Inflammatory macrophage (primary cell): ENCODE measurements at regions not wholly inside any gene's neighbourhood (a gene's known extent, or its start where the extent isn't known, plus 50 kb on each side); places are given as distances from the start of the nearest gene placed in this dataset.
"Not testable (repeated sequence)": the region's sequence is repeated elsewhere in the genome, so short reads cannot be mapped to it uniquely, and the experiment has no call there.

Source experiments
- DNase-seq, 2 donors: peaks; one replicate each; pipeline ENCODE4 v3.0.0-alpha.2; 2020 to 2022

DNA sequence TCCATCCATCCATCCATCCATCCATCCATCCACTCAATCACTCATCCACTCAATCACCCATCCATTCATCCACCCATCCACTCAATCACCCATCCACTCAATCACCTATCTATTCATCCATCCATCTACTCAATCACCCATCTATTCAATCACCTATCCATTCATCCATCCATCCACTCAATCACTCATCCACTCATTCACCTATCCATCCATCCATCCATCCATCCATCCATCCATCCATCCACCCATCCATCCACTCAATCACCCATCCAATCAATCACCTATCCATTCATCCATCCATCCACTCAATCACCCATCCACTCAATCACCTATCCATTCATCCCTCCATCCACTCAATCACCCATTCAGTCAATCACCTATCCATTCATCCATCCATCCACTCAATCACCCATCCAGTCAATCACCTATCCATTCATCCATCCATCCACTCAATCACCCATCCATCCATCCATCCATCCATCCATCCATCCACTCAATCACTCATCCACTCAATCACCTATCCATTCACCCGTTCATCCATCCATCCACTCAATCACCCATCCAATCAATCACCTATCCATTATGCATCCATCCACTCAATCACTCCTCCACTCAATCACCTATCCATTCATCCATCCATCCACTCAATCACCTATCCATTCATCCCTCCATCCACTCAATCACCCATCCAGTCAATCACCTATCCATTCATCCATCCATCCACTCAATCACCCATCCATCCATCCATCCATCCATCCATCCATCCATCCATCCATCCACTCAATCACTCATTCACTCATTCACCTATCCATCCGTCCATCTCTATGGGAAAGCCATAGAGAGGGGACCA is 114.7 kb upstream of the ZBTB40 start:
- DNase-seq: not testable (repeated sequence)

GRCh38 chr1:22338071-22338765 is 113.4 kb upstream of the ZBTB40 start:
- DNase-seq: no peak

DNA sequence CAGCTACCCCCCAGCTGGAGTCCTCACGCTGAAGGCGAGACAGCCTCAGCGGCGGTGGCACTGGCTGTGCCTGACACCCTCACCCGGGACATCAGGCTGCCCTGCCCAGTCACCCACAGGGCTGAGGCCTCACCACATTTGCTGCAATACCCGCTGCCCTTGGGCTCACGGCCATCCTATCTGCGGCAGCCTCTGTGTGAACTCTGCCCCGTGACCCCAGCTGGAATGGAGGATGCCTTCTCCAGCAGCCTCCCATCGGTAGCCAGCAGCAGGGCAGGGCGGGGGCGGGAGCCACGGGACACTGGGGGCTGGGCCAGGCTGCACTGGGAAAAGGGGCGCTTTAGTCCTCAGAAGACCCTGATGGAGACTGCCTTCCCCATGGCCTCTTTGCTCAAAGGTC is 112.4 kb upstream of the ZBTB40 start:
- no peak for DNase-seq

DNA sequence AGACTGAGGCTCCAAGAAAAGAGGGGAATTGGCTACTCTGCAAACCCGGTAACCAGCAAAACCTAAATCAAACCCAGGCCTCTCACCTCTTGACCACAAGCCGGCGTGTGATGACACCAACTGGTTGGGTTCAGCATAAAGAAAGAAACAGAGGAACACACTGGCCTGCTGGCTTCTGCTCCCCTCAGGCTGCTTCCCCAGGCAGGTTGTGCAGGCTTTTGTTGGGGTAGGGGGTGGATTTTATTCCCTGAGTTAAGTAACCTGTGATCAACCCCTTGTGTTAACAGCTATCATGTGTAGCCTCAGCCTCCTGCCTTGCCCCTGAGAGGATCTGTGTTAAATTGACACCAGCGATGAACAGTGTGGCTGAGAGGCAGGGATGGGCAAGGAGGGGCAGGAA is 111.6 kb upstream of the ZBTB40 start:
- no peak for DNase-seq

DNA sequence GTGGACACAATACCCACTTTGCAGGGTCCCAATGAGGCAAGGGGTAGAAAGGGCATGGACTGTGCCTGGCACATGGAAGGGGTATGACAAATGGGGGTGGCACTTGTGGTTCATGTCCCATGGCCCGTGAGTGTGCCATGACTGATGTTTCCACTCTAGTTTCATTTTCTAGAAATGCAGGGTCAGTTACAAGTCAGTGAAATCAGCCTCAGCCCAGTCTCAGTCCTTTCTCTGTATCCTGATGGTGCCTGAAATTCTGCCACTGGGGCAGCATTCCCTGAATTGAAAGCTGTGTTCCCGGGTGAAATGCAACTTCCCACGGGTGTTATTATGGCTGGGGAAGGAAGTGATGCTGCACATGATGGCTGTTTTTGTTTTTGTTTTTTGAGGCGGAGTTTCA is 110.8 kb upstream of the ZBTB40 start:
- no peak for DNase-seq

GRCh38 chr1:22341791-22342605 is 109.7 kb upstream of the ZBTB40 start:
- DNase-seq: no peak

DNA sequence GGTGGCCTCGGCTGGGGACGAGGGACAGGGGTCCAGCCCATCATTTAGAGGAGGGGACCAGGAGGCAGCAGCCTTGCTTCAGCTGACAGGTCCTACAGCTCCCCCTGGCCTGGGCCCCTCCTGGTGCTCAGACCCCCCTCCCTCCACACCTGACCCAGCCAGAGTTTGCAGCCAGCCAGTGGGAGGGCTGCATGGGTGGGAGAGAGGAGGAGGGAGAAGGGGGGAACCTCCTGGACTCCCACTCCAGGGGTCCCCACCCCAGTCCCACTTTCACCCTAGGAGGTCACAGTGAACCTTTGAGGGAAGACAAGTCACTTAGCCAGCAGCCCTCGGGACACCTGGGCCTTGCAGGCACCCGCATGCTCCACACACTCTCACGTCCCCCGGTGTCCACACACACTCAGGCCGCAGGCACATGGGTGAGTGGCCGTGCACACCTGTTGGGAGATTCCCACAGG is 108.9 kb upstream of the ZBTB40 start:
- no peak for DNase-seq

- no peak for DNase-seq
Observed at GRCh38 chr1:22343456-22344328, 108.0 kb upstream of the ZBTB40 start.

DNA sequence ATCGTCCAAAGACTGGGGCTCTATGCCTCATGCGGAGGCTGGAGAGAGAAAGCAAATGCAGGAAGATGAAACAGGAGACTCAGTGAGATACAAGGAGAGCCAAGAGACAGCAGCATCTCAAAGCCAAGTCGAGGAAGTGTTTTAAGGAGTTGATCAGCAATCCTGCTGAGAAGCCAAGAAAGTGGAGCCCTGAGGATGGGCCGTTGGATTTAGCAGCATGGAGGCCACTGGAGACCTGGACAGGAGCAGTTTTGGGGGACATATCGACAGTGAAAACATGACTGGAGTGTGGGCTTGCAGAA is 107.4 kb upstream of the ZBTB40 start:
- no peak for DNase-seq

GRCh38 chr1:22344851-22345560 is 106.6 kb upstream of the ZBTB40 start:
- no peak for DNase-seq

DNA sequence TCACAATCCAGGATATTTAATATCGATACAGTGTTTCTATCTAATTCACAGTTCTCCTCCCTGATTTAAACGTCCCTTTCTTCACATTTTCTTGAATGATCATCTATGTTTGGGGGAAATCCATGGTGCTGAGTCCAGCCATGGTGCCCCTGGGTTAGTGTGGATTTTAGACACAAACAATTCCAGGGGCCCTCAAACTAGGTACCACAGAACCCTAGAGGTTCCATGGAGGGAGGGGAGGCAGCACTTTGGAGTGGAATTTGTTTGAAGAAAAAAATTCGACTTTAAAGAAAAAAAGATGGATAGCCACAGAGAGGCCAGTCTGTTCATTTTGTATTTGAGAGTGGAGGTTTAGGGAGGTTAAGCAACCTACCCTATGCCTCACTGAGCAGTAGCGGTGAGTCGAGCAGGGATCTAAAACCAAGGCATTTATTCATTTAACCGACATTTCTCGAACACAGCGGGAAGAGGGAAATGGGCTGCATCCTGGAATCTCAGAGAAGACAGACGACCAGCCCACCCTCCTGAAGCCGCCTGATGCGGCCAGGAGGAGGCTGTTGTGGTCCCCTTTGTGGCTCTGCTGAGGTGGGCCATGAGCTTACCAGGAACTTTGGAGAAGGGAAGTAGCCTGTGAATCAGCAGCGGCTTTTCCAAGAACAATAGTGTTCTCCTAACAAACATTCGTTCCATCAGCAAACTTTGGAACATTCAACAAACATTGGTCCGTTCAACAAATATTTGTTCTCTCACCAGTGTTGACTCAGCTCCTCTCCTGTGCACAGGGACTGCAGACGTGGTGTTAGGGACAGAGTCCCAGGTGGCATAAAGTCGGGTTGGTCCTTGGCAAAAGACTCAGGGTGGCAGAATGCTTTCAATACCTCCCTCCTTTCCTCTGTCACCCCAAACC is 103.5 kb upstream of the ZBTB40 start:
- DNase-seq: no peak

DNA sequence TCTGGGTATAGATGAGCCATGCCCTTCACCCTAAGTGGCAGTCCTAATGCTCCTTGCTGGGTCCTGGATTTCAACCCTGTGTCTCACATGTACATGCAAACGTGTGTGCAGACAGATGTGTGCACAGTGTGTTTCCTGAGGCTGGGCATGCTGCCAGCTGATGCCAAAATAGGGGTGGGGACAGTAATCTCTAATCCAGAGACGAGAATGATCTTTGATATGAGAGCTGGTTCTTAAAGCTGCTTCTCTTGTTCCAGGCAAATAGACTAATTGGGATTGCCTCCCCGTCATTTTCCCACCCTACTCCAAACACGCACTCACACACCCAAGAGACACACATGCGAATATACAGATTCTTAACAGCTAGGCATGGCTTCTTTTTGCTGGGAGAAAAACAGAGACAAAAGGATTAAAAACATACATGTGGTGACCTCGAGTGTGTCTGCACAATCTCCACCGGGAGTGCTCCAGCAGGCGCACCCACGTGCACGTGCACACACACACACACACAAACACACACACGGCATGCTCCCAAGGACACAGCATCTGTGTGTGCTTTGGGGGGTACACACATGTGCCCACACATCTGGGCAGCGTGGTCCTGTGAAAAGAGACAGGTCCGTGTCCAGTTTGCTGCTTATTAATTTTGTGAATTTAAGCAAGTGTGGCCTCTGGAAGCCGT is 102.1 kb upstream of the ZBTB40 start:
- no peak for DNase-seq

DNA sequence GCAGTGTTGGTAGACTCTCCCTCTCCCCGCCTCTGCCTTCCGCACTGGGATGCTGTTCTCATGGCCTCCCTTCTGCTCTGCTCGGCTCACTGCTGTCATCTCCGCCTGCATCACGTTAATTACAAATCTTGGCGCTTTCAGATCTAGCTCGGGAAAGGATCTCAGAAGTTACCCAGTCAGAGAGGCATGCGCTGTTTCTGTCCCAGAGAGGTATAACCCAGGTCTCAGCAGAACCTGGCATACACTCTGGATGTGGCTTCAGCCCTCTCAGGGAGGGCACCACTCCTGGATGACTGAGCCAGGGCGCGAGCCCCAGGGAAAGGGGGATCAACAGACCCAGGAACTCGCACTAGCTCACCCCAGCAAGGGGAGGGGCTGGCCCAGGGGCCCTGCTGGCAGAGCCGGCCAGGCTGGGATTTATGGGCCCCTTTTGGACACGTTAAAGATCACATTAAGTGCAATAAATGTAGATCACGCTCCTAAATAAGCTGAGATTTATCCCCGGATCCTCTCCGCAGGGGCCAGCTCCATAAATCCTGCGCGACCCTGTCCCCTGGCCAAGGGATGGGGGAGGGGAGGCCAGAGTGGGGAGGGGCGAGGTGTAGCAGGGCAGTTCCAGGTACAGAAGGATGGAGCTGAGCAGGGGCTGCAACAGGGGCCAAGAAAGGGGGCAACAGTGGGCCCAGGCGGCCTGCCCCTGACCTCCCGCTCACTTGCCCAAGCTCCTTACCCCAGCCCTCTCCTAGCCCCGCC is 101.3 kb upstream of the ZBTB40 start:
- DNase-seq: no peak

DNA sequence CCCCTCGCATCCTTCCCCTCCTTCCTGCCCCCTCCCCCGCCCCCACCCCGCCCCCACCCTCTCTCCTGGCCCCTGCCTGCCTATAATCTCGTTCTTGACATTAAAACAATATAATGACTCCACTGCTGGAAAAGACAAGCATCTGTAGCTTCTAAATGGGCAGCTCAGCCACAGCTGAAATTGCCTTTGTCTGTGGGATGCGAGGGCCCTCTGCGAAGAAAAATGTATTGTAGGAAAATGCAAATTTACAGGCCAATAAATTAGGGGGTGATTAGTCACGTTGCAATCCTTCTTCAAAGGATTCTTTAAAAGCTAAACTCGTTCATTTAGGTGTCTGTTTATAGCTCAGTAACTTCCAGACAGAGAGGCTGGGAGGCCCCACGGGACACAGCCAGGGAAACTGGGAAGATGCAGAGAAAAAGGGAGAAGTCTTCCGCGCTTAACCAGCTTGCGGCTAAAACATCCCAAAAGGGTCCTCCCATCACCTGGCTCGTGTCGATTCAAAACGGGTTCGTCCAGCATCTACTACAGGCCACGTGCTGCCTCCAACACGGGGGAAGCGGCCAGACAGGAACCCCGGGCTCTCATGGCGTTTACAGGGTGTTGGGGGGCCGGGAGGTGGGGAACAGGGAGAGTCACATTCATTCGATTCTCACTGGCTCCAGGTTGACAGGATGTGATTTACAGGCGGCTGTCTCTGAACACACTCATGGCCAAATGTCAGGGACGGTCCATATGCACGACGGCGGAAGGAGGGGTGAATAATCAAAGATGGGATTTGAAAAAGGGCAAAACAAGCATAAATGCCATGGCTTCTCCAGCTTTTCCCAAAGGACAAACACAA is 100.5 kb upstream of the ZBTB40 start:
- DNase-seq: no peak

DNA sequence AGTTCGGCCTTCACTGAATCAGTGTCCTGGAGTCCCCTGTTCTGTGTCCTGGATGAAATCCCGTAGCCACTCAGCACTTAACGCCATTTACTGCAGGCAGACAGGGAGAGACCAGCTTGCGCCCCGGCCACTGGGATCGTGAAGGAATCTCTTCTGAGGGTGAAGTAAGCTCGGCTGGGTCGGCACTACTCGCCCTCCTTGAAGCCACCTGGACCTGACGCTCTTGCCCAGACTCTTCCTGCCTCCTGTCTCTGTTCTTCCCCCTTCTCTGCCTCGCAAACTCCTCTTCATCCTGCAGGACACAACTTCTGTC is 99.9 kb upstream of the ZBTB40 start:
- no peak for DNase-seq

- DNase-seq: no peak
Observed at GRCh38 chr1:22352355-22352754, 99.3 kb upstream of the ZBTB40 start.

- no peak for DNase-seq
Observed at GRCh38 chr1:22352896-22353295, 98.8 kb upstream of the ZBTB40 start.

- no peak for DNase-seq
Observed at GRCh38 chr1:22359427-22359826, 92.2 kb upstream of the ZBTB40 start.
